B cell (primary cell): ENCODE measurements at regions not wholly inside any gene's neighbourhood (a gene's known extent, or its start where the extent isn't known, plus 50 kb on each side); places are given as distances from the start of the nearest gene placed in this dataset.

Source experiments
- CTCF ChIP-seq: fragments of 200-600 bp; IDR thresholded peaks from one replicate; pipeline ENCODE4 v1.8.0; 2022; ENCODE audit warnings: antibody characterized with exemption, mild to moderate bottlenecking
- EZH2 ChIP-seq: IDR thresholded peaks from 2 replicates; pipeline ENCODE4 v1.6.1; 2012; ENCODE audit warnings: borderline replicate concordance, low read depth, mild to moderate bottlenecking, moderate library complexity, low read length; ENCODE audit not compliant: insufficient read depth, poor library complexity, severe bottlenecking

GRCh38 chr11:24086921-24087320, 409.9 kb upstream of the LUZP2 start:
- TF ChIP-seq CTCF = no peak
- no peak for TF ChIP-seq EZH2
